H1 (cell line): ENCODE measurements at regions not wholly inside any gene's neighbourhood (a gene's known extent, or its start where the extent isn't known, plus 50 kb on each side); places are given as distances from the start of the nearest gene placed in this dataset.

Source experiments
- CTCF ChIA-PET: fragments of 300-600 bp; sonication (Branson Sonifier 250); formaldehyde crosslinking; loops from one replicate; lab custom pipeline; 2021; ENCODE audit not compliant: partially characterized antibody; lab: Charles Lee
- POLR2A ChIA-PET: fragments of 300-600 bp; sonication (Branson Sonifier 250); formaldehyde crosslinking; loops from one replicate; lab custom pipeline; 2021; ENCODE audit warnings: inconsistent platforms; ENCODE audit not compliant: partially characterized antibody; lab: Charles Lee
- DNase-seq, 2 experiments: peaks; one replicate each; pipeline versions ENCODE4 v3.0.0 to v3.0.0-alpha.2; 2010 to 2022; ENCODE audit warnings: low spot score in 2 of 2, low read depth in 1 of 2, mixed read lengths in 1 of 2
- FAIRE-seq: peaks from 2 replicates; lab custom pipeline; 2011; peaks lifted over from hg19 to GRCh38; lab: Jason Lieb, UNC
- H2AFZ ChIP-seq: 2 replicates; pipeline ENCODE4 v1.8.1; 2012; ENCODE audit warnings: low read length, inconsistent platforms
- H2AK5ac ChIP-seq: 2 replicates; pipeline ENCODE4 v1.6.1; 2013; ENCODE audit warnings: low read depth, low read length
- H2BK120ac ChIP-seq: replicated peaks from 2 replicates; pipeline ENCODE3; 2013; ENCODE audit warnings: low read depth, low read length, inconsistent platforms
- H2BK12ac ChIP-seq: 2 replicates; pipeline ENCODE4 v1.6.1; 2013; ENCODE audit warnings: low read depth, low read length
- H2BK15ac ChIP-seq: 2 replicates; pipeline ENCODE4 v1.6.1; 2013; ENCODE audit warnings: low read length
- H2BK20ac ChIP-seq: 2 replicates; pipeline ENCODE4 v1.6.1; 2013; ENCODE audit warnings: low read length
- H2BK5ac ChIP-seq: 2 replicates; pipeline ENCODE4 v1.6.1; 2013; ENCODE audit warnings: low read depth, low read length
- H3K14ac ChIP-seq: 2 replicates; pipeline ENCODE4 v1.6.1; 2013; ENCODE audit warnings: inconsistent platforms; ENCODE audit not compliant: insufficient read length
- H3K18ac ChIP-seq: 2 replicates; pipeline ENCODE4 v1.6.1; 2013; ENCODE audit warnings: low read length; ENCODE audit errors: extremely low read depth
- H3K23ac ChIP-seq: 2 replicates; pipeline ENCODE4 v1.6.1; 2013; ENCODE audit warnings: inconsistent platforms; ENCODE audit not compliant: insufficient read length
- H3K23me2 ChIP-seq: 2 replicates; pipeline ENCODE4 v1.6.1; 2013; ENCODE audit warnings: low read depth, low read length
- H3K27ac ChIP-seq: 2 replicates; pipeline ENCODE4 v1.6.1; 2011; ENCODE audit warnings: low read depth, low read length, inconsistent platforms
- H3K27me3 ChIP-seq, 4 experiments: replicated peaks in 1 of 4; 1 replicate in 1 of 4; 2 replicates in 3 of 4; pipeline versions ENCODE4 v1.6.1 to v1.8.1; 2011 to 2013; ENCODE audit warnings: low read length in 3 of 4, mild to moderate bottlenecking in 3 of 4, inconsistent platforms in 2 of 4, mixed read lengths in 2 of 4, moderate library complexity in 1 of 4; ENCODE audit not compliant: control insufficient read depth in 3 of 4, insufficient read depth in 3 of 4; ENCODE audit errors: extremely low read depth in 1 of 4
- H3K36me3 ChIP-seq, 4 experiments: 2 replicates each; pipeline versions ENCODE4 v1.6.1 to v1.8.1; 2011 to 2013; ENCODE audit warnings: mild to moderate bottlenecking in 4 of 4, low read length in 3 of 4, moderate library complexity in 2 of 4, control low read depth in 1 of 4, inconsistent platforms in 1 of 4; ENCODE audit not compliant: insufficient read depth in 4 of 4, control insufficient read depth in 2 of 4
- H3K4ac ChIP-seq: replicated peaks from 2 replicates; pipeline ENCODE3; 2013; ENCODE audit warnings: low read length, low read depth, mixed read lengths, inconsistent platforms; ENCODE audit not compliant: insufficient read length
- H3K4me1 ChIP-seq, 4 experiments: replicated peaks in 1 of 4; 1 replicate in 1 of 4; 2 replicates in 3 of 4; pipeline versions ENCODE4 v1.6.1 to v1.8.1; 2011 to 2013; ENCODE audit warnings: low read length in 3 of 4, inconsistent platforms in 2 of 4, mixed read lengths in 1 of 4; ENCODE audit not compliant: insufficient read depth in 4 of 4, control insufficient read depth in 3 of 4
- H3K4me2 ChIP-seq, 2 experiments: 2 replicates each; pipeline versions ENCODE4 v1.6.1 to v1.8.1; 2011 to 2013; ENCODE audit warnings: low read depth in 2 of 2, low read length in 2 of 2, control low read depth in 1 of 2, inconsistent platforms in 1 of 2, mild to moderate bottlenecking in 1 of 2; ENCODE audit not compliant: insufficient read depth in 1 of 2
- H3K4me3 ChIP-seq, 4 experiments: fragments of 200-600, 300-600 bp in 1 of 4; sonication (generic), shearing (Covaris generic), sonication (Bioruptor Twin) in 1 of 4; 2 replicates each; pipeline versions ENCODE4 v1.5.1 to v1.8.1; 2011 to 2016; ENCODE audit warnings: low read length in 4 of 4, low read depth in 3 of 4, control low read depth in 2 of 4, inconsistent platforms in 2 of 4, mild to moderate bottlenecking in 2 of 4, mixed read lengths in 1 of 4, moderate library complexity in 1 of 4; ENCODE audit not compliant: insufficient read depth in 2 of 4; ENCODE audit errors: extremely low read depth in 1 of 4
- H3K56ac ChIP-seq: replicated peaks from 2 replicates; pipeline ENCODE3; 2013; ENCODE audit warnings: low read depth, mild to moderate bottlenecking, mixed read lengths, low read length, inconsistent platforms; ENCODE audit not compliant: insufficient read length
- H3K79me1 ChIP-seq: 2 replicates; pipeline ENCODE4 v1.6.1; 2013; ENCODE audit warnings: low read depth, low read length, control low read depth
- H3K79me2 ChIP-seq, 2 experiments: 2 replicates each; pipeline versions ENCODE4 v1.6.1 to v1.8.1; 2012 to 2013; ENCODE audit warnings: low read length in 2 of 2, mild to moderate bottlenecking in 2 of 2, inconsistent platforms in 1 of 2; ENCODE audit not compliant: insufficient read depth in 2 of 2, control insufficient read depth in 1 of 2
- H3K9ac ChIP-seq, 4 experiments: replicated peaks in 1 of 4; 1 replicate in 1 of 4; 2 replicates in 3 of 4; pipeline versions ENCODE4 v1.6.1 to v1.8.1; 2011 to 2013; ENCODE audit warnings: low read depth in 3 of 4, low read length in 3 of 4, control low read depth in 2 of 4, mild to moderate bottlenecking in 2 of 4, moderate library complexity in 2 of 4, inconsistent platforms in 1 of 4; ENCODE audit errors: extremely low read depth in 1 of 4
- H3K9me3 ChIP-seq, 2 experiments: 2 replicates each; pipeline versions ENCODE4 v1.6.1 to v1.8.1; 2012 to 2013; ENCODE audit warnings: mild to moderate bottlenecking in 2 of 2, moderate library complexity in 2 of 2, control low read depth in 1 of 2, inconsistent platforms in 1 of 2, low read depth in 1 of 2, low read length in 1 of 2, mixed read lengths in 1 of 2; ENCODE audit not compliant: insufficient read depth in 2 of 2
- H4K20me1 ChIP-seq, 2 experiments: replicated peaks in 1 of 2; 2 replicates each; pipeline versions ENCODE3 to v1.8.1; 2011 to 2013; ENCODE audit warnings: inconsistent platforms in 2 of 2, low read length in 2 of 2, mild to moderate bottlenecking in 1 of 2; ENCODE audit not compliant: insufficient read depth in 2 of 2, control insufficient read depth in 1 of 2
- H4K5ac ChIP-seq: 2 replicates; pipeline ENCODE4 v1.6.1; 2013; ENCODE audit warnings: low read length, low read depth, mixed read lengths, inconsistent platforms; ENCODE audit not compliant: insufficient read length
- H4K8ac ChIP-seq: 2 replicates; pipeline ENCODE4 v1.8.0; 2013; ENCODE audit warnings: mild to moderate bottlenecking, moderate library complexity, low read length, inconsistent platforms; ENCODE audit not compliant: insufficient read depth; ENCODE audit errors: extremely low read depth
- H4K91ac ChIP-seq: replicated peaks from 2 replicates; pipeline ENCODE3; 2013; ENCODE audit warnings: low read length, mixed read lengths, inconsistent platforms; ENCODE audit not compliant: insufficient read length
- BACH1 ChIP-seq: IDR thresholded peaks from 2 replicates; pipeline ENCODE4 v1.6.1; 2012; ENCODE audit warnings: low read length, improper control_type of control experiment
- BCL11A ChIP-seq, 2 experiments: IDR thresholded peaks; one replicate each; pipeline ENCODE4 v1.6.1; 2011; ENCODE audit warnings: low read depth in 2 of 2, low read length in 2 of 2, mild to moderate bottlenecking in 2 of 2
- EGR1 ChIP-seq: IDR thresholded peaks from 2 replicates; pipeline ENCODE4 v1.6.1; 2011; ENCODE audit warnings: low read depth, low read length, borderline replicate concordance
- PHF8 ChIP-seq: fragments of 200-600 bp; sonication (generic); conservative IDR thresholded peaks from 2 replicates; pipeline ENCODE4 v1.7.1; 2012; ENCODE audit warnings: low read depth, mild to moderate bottlenecking, inconsistent platforms, low read length, moderate library complexity
- SIX5 ChIP-seq: IDR thresholded peaks from 2 replicates; pipeline ENCODE4 v1.6.1; 2011; ENCODE audit warnings: mild to moderate bottlenecking, low read depth, low read length
- SP1 ChIP-seq: IDR thresholded peaks from 2 replicates; pipeline ENCODE4 v1.6.1; 2011; ENCODE audit warnings: low read depth, low read length
- WGBS, 2 experiments: shearing (Covaris generic) in 1 of 2; methylation state at CpG; one replicate each; pipeline versions ENCODE4 v1.1.6 to v1.1.7; 2013 to 2015; ENCODE audit warnings: low lambda C conversion rate in 2 of 2, mixed read lengths in 2 of 2, inconsistent platforms in 1 of 2, low coverage in 1 of 2, missing lambda C conversion rate in 1 of 2; ENCODE audit not compliant: insufficient replicate concordance in 2 of 2, insufficient coverage in 1 of 2, insufficient read length in 1 of 2; ENCODE audit errors: extremely low coverage in 1 of 2, missing lambda C conversion rate in 1 of 2; 5-methylcytosine and 5-hydroxymethylcytosine counted together
- TF ChIP-seq, protein P1 (sequence below), 3 experiments: IDR thresholded peaks; 1 replicate in 2 of 3; 2 replicates in 1 of 3; pipeline versions ENCODE4 v1.5.1 to v1.6.1; 2011; ENCODE audit warnings: low read length in 3 of 3, mild to moderate bottlenecking in 3 of 3, inconsistent platforms in 2 of 3, low read depth in 1 of 3, moderate library complexity in 1 of 3; ENCODE audit not compliant: insufficient read depth in 1 of 3; ENCODE audit errors: control extremely low read depth in 1 of 3

DNA sequence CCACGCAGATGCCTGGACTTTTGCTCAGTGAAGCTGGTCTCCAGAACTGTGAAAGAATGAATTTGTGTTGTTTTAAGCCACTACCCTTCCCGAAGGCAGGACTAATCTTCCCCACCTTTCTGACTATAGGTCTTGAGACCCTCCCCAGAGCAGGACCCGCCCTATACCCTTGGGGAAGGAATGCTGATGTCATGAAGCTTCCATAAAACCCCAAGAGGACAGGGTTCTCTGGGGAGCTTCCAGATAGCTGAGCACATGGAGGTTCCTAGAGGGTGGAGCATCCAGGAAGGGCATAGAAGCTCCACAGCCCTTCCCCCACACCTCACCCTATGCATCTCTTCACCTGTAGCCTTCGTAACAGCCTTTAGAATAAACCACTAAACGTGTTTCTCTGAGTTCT, 287.8 kb downstream of the SOX9 start:
- Histone ChIP-seq H2BK120ac (no peak overlapping the region), H3K27me3 (peaks cover 37 to 65% (median 52%) of the 10 kb centered on the region in 4 experiments)

More for the DNA sequence above, 287.8 kb downstream of the SOX9 start:
- H2BK15ac ChIP-seq, result no peak overlapping the region
- no peak overlapping the region for H2AFZ ChIP-seq
- no peak overlapping the region for H3K18ac ChIP-seq
- H3K56ac ChIP-seq, result no peak overlapping the region
- DNase-seq, result no peak
- no peaks in the 10 kb centered on the region for H3K79me2 ChIP-seq
- TF ChIP-seq EGR1, result no peak
- TF ChIP-seq, protein P1, sequence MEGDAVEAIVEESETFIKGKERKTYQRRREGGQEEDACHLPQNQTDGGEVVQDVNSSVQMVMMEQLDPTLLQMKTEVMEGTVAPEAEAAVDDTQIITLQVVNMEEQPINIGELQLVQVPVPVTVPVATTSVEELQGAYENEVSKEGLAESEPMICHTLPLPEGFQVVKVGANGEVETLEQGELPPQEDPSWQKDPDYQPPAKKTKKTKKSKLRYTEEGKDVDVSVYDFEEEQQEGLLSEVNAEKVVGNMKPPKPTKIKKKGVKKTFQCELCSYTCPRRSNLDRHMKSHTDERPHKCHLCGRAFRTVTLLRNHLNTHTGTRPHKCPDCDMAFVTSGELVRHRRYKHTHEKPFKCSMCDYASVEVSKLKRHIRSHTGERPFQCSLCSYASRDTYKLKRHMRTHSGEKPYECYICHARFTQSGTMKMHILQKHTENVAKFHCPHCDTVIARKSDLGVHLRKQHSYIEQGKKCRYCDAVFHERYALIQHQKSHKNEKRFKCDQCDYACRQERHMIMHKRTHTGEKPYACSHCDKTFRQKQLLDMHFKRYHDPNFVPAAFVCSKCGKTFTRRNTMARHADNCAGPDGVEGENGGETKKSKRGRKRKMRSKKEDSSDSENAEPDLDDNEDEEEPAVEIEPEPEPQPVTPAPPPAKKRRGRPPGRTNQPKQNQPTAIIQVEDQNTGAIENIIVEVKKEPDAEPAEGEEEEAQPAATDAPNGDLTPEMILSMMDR (IDR thresholded peaks at IDR 0.05; ENCODE audit: control extremely low read depth in 1 of 3, insufficient read depth in 1 of 3, low read depth in 1 of 3, low read length in 3 of 3), result no peak
- TF ChIP-seq BCL11A (IDR thresholded peaks at IDR 0.05; ENCODE audit: low read depth in 2 of 2, low read length in 2 of 2), result no peak
- no peak for TF ChIP-seq SIX5
- no peak for TF ChIP-seq BACH1
- TF ChIP-seq SP1, result no peak
- no peak for TF ChIP-seq PHF8
- H3K9me3 ChIP-seq, result no peaks in the 10 kb centered on the region
- H4K20me1 ChIP-seq, result peaks cover 0 to 2% of the 10 kb centered on the region in 2 experiments
- no peaks in the 10 kb centered on the region for H3K79me1 ChIP-seq
- H3K4me1 ChIP-seq, result peaks cover 0 to 4% (median 0%) of the 10 kb centered on the region in 4 experiments; a peak in 2 of 7 replicates
- H3K4me2 ChIP-seq, result no peak overlapping the region
- H4K91ac ChIP-seq, result no peak overlapping the region
- ChIA-PET POLR2A (interaction anchor here (1.1 to 1.2 kb wide), 2 partner anchors 188 to 287 kb away, joined by 3 to 4 read pairs; partner anchors contain the start of gene SOX9), CTCF (interaction anchor here (0.8 to 1.1 kb wide), 4 partner anchors 17 to 60 kb away, joined by 3 to 4 read pairs (median 3); no protein-coding TSS in a partner anchor)
- no peak overlapping the region for H2BK12ac ChIP-seq
- H2AK5ac ChIP-seq, result no peak overlapping the region
- no peaks in the 10 kb centered on the region for H3K23me2 ChIP-seq
- no peak overlapping the region for H3K4ac ChIP-seq
- H3K14ac ChIP-seq, result no peak overlapping the region
- WGBS, 2 experiments, result 90% methylated on average over 5 of the region's 5 CpGs; no CpG with 5 or more reads in 1 of the 2 experiments
- H2BK20ac ChIP-seq, result no peak overlapping the region
- H3K4me3 ChIP-seq, result no peak overlapping the region
- no peak overlapping the region for H3K23ac ChIP-seq
- no peak for FAIRE-seq
- no peak overlapping the region for H3K27ac ChIP-seq
- H4K8ac ChIP-seq, result no peak overlapping the region
- no peak overlapping the region for H2BK5ac ChIP-seq
- H4K5ac ChIP-seq, result no peak overlapping the region
- H3K36me3 ChIP-seq, result no peaks in the 10 kb centered on the region
- no peak overlapping the region for H3K9ac ChIP-seq
